ENCODE measurements at regions not wholly inside any gene's neighbourhood (a gene's known extent, or its start where the extent isn't known, plus 50 kb on each side); places are given as distances from the start of the nearest gene placed in this dataset.

- no peak for DNase-seq (ENCODE audit: low read depth, low spot score)
- in situ Hi-C loops (cut with HindIII; ENCODE audit: low sequenced_read_pairs), result no loop called here
- TF ChIP-seq, protein P1, sequence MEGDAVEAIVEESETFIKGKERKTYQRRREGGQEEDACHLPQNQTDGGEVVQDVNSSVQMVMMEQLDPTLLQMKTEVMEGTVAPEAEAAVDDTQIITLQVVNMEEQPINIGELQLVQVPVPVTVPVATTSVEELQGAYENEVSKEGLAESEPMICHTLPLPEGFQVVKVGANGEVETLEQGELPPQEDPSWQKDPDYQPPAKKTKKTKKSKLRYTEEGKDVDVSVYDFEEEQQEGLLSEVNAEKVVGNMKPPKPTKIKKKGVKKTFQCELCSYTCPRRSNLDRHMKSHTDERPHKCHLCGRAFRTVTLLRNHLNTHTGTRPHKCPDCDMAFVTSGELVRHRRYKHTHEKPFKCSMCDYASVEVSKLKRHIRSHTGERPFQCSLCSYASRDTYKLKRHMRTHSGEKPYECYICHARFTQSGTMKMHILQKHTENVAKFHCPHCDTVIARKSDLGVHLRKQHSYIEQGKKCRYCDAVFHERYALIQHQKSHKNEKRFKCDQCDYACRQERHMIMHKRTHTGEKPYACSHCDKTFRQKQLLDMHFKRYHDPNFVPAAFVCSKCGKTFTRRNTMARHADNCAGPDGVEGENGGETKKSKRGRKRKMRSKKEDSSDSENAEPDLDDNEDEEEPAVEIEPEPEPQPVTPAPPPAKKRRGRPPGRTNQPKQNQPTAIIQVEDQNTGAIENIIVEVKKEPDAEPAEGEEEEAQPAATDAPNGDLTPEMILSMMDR (IDR thresholded peaks at IDR 0.05; ENCODE audit: low read depth, low read length), result no peak
These were observed 623.2 kb upstream of the ZFHX3 start for GRCh38 chr16:73670836-73671820.

GRCh38 chr16:73669535-73670274 is 621.8 kb upstream of the ZFHX3 start:
- in situ Hi-C loops (cut with HindIII; ENCODE audit: low sequenced_read_pairs), result no loop called here
- no peak for DNase-seq (ENCODE audit: low read depth, low spot score)
- no peak overlapping the region for H3K4me3 ChIP-seq (ENCODE audit: low read depth, low read length)
- TF ChIP-seq, protein P1 (IDR thresholded peaks at IDR 0.05; ENCODE audit: low read depth, low read length), result no peak

More at GRCh38 chr16:73670836-73671820, 623.2 kb upstream of the ZFHX3 start:
- no peak overlapping the region for H3K4me3 ChIP-seq (ENCODE audit: low read depth, low read length)

GRCh38 chr16:73663720-73664119 is 615.8 kb upstream of the ZFHX3 start:
- H3K4me3 ChIP-seq (ENCODE audit: low read depth, low read length), result no peak overlapping the region
- in situ Hi-C loops (cut with HindIII; ENCODE audit: low sequenced_read_pairs), result no loop called here
- no peak for DNase-seq (ENCODE audit: low read depth, low spot score)
- TF ChIP-seq, protein P1 (IDR thresholded peaks at IDR 0.05; ENCODE audit: low read depth, low read length), result no peak

DNA sequence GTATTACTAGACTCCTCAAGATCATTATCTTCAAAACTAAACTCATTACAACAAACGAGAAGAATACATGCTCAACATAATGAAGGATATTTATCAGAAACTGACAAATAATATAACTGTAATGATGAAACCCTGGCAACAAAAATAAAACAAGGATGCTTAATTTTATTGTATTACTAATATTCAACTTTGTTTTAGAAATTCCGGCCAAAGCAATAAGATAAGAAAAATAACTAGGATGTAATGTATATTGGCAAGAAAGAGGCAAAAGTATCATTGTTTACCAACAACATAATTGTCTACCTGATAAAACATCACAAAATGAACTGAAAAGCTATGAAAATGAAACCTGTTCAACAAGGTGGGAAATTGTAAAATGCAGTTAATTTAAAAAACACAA is 588.3 kb upstream of the ZFHX3 start:
- H3K4me3 ChIP-seq (ENCODE audit: low read depth, low read length), result no peak overlapping the region
- TF ChIP-seq, protein P1 (IDR thresholded peaks at IDR 0.05; ENCODE audit: low read depth, low read length), result no peak
- in situ Hi-C loops (cut with HindIII; ENCODE audit: low sequenced_read_pairs), result no loop called here
- DNase-seq (ENCODE audit: low read depth, low spot score), result no peak

DNA sequence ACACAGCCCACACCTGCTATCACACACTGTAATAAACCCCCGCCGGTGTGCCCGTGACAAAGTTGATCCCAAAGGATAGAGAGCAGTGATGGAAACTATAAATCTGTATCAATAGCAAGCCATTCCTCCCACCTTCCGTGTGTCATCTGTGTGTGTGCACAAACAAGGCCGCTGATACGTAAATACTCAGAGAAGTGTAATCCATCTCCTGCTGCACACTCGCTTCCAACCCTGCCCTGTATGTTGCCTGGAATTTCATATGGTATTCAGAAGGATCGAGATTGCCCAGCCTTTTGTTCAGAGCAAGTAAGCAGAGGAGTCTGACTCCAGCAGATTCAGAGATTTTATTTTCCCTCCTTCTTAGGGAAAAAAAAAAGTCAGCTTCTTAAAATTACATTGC is 581.1 kb upstream of the ZFHX3 start:
- TF ChIP-seq, protein P1 (IDR thresholded peaks at IDR 0.05; ENCODE audit: low read depth, low read length), result no peak
- in situ Hi-C loops (cut with HindIII; ENCODE audit: low sequenced_read_pairs), result no loop called here
- H3K4me3 ChIP-seq (ENCODE audit: low read depth, low read length), result no peak overlapping the region
- DNase-seq (ENCODE audit: low read depth, low spot score), result no peak

GRCh38 chr16:73617738-73618137 is 569.8 kb upstream of the ZFHX3 start:
- TF ChIP-seq, protein P1 (IDR thresholded peaks at IDR 0.05; ENCODE audit: low read depth, low read length), result no peak
- in situ Hi-C loops (cut with HindIII; ENCODE audit: low sequenced_read_pairs), result no loop called here
- no peak for DNase-seq (ENCODE audit: low read depth, low spot score)
- H3K4me3 ChIP-seq (ENCODE audit: low read depth, low read length), result no peak overlapping the region
